ENCODE measurements at regions not wholly inside any gene's neighbourhood (a gene's known extent, or its start where the extent isn't known, plus 50 kb on each side); places are given as distances from the start of the nearest gene placed in this dataset.

DNA sequence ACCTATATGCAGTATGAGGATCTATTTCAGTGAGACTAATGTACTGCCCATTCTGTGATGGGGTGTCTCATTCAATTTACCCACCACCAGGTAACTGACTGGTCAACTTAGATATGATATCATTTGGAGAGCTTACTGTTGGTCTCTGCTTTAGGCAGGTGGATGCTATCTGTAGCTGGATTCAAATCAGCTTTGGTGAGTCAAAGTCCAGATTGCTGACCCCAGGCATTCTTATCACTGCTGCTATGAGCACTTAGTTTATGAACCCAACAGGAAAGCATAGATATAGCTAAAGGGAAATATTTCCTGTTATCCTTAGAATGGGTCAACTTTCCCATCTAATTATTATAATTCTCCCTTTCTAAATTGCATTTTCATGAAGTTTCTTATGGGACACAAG, 1295.2 kb upstream of the SPRY2 start:
- TF ChIP-seq, protein P1, sequence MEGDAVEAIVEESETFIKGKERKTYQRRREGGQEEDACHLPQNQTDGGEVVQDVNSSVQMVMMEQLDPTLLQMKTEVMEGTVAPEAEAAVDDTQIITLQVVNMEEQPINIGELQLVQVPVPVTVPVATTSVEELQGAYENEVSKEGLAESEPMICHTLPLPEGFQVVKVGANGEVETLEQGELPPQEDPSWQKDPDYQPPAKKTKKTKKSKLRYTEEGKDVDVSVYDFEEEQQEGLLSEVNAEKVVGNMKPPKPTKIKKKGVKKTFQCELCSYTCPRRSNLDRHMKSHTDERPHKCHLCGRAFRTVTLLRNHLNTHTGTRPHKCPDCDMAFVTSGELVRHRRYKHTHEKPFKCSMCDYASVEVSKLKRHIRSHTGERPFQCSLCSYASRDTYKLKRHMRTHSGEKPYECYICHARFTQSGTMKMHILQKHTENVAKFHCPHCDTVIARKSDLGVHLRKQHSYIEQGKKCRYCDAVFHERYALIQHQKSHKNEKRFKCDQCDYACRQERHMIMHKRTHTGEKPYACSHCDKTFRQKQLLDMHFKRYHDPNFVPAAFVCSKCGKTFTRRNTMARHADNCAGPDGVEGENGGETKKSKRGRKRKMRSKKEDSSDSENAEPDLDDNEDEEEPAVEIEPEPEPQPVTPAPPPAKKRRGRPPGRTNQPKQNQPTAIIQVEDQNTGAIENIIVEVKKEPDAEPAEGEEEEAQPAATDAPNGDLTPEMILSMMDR (IDR thresholded peaks at IDR 0.05; ENCODE audit: extremely low read depth in 1 of 2, insufficient read depth in 1 of 2, low read depth in 1 of 2, low read length in 2 of 2) = no peak
- TF ChIP-seq FOS (IDR thresholded peaks at IDR 0.05; ENCODE audit: borderline replicate concordance, insufficient read depth, low read length) = no peak
- TF ChIP-seq EZH2 (IDR thresholded peaks at IDR 0.05; ENCODE audit: borderline replicate concordance, low read depth, low read length, severe bottlenecking) = no peak
- TF ChIP-seq POLR2AphosphoS5 (IDR thresholded peaks at IDR 0.05; ENCODE audit: insufficient read depth, low read depth, low read length) = no peak

Measured in endothelial cell of umbilical vein (primary cell).